SK-N-MC (cell line): ENCODE measurements at regions not wholly inside any gene's neighbourhood (a gene's known extent, or its start where the extent isn't known, plus 50 kb on each side); places are given as distances from the start of the nearest gene placed in this dataset.

Source experiments
- EZH2 ChIP-seq: fragments of 200-600 bp; sonication (generic); IDR thresholded peaks from one replicate; pipeline ENCODE4 v1.6.1; 2017; ENCODE audit warnings: antibody characterized with exemption
- POLR2AphosphoS5 ChIP-seq: IDR thresholded peaks from 2 replicates; pipeline ENCODE4 v1.6.1; 2012; ENCODE audit warnings: mild to moderate bottlenecking, low read depth, low read length, borderline replicate concordance

DNA sequence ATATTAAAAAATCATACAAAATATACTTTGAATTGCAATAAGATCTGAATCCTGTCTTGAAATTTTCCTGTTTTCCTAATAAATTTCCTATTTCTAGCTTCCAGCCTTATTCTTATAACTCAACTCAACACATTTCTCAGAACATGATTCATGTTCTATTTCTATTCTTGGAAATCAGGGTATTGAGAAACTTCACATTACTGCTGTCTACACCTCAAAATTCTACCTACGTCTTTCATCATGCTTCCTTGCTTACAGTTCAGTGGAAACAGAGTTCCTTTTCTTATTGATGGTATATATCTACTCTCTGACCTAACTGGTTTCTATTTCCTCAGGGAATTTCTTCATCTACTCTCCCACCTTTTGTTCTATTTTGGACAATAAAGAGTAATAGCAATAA lies 2139.0 kb downstream of the ARAP2 start:
- TF ChIP-seq EZH2 (no peak), POLR2AphosphoS5 (no peak)
